ENCODE measurements at regions not wholly inside any gene's neighbourhood (a gene's known extent, or its start where the extent isn't known, plus 50 kb on each side); places are given as distances from the start of the nearest gene placed in this dataset.

DNA sequence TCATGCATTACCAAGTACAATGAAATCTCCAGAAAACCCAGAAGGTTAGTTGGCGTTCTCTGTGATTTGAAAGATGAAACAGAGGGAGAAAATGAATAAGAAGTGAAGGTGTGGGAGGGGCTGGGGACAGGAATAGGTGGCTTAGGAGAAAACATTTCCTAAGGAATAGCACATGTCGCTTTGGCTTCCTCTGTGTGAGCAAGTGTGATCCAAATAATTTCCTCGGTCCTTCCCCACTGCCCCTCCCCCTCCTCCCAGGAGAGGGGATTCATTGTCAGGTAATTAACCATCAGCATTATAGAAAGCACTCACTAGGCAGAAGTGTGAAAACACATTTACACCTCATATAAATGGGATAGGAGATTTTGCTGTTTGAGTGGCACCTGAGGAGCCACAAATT is 105.5 kb downstream of the NUF2 start:
- BruUV-seq (replicated peaks), result no TSS peak
- no peaks in the 10 kb centered on the region for H3K9me3 ChIP-seq (ENCODE audit: control insufficient read depth, insufficient read depth, low read depth, low read length)
- H3K4me1 ChIP-seq (ENCODE audit: control insufficient read depth, insufficient read depth, low read length), result no peaks in the 10 kb centered on the region
- intact Hi-C loops (cut with micrococcal nuclease; ENCODE audit: unreplicated experiment) (no loop called here), in situ Hi-C loops (cut with HindIII; ENCODE audit: low pct_unique_long_range_greater_than_20kb, low sequenced_read_pairs) (no loop called here)
- ChIA-PET POLR2A (no interaction called here), CTCF (no interaction called here)
- no peak for TF ChIP-seq POLR2AphosphoS5 (IDR thresholded peaks at IDR 0.05; ENCODE audit: low read depth, low read length)
- TF ChIP-seq, protein P1, sequence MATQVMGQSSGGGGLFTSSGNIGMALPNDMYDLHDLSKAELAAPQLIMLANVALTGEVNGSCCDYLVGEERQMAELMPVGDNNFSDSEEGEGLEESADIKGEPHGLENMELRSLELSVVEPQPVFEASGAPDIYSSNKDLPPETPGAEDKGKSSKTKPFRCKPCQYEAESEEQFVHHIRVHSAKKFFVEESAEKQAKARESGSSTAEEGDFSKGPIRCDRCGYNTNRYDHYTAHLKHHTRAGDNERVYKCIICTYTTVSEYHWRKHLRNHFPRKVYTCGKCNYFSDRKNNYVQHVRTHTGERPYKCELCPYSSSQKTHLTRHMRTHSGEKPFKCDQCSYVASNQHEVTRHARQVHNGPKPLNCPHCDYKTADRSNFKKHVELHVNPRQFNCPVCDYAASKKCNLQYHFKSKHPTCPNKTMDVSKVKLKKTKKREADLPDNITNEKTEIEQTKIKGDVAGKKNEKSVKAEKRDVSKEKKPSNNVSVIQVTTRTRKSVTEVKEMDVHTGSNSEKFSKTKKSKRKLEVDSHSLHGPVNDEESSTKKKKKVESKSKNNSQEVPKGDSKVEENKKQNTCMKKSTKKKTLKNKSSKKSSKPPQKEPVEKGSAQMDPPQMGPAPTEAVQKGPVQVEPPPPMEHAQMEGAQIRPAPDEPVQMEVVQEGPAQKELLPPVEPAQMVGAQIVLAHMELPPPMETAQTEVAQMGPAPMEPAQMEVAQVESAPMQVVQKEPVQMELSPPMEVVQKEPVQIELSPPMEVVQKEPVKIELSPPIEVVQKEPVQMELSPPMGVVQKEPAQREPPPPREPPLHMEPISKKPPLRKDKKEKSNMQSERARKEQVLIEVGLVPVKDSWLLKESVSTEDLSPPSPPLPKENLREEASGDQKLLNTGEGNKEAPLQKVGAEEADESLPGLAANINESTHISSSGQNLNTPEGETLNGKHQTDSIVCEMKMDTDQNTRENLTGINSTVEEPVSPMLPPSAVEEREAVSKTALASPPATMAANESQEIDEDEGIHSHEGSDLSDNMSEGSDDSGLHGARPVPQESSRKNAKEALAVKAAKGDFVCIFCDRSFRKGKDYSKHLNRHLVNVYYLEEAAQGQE (IDR thresholded peaks at IDR 0.05; ENCODE audit: insufficient read depth in 1 of 2, low read depth in 2 of 2, low read length in 1 of 2), result no peak
- no peak for TF ChIP-seq SIN3A (IDR thresholded peaks at IDR 0.05; ENCODE audit: borderline replicate concordance, insufficient read depth, low read depth, low read length)
- TF ChIP-seq TCF7L2 (IDR thresholded peaks at IDR 0.05; ENCODE audit: low read depth, low read length), result no peak
- TF ChIP-seq CTCF (IDR thresholded peaks at IDR 0.05), result no peak
- H3K27me3 ChIP-seq (ENCODE audit: control insufficient read depth, insufficient read depth, low read length), result no peaks in the 10 kb centered on the region
- H3K27ac ChIP-seq (ENCODE audit: low read length), result no peak overlapping the region
- ATAC-seq (no peak), DNase-seq (ENCODE audit: low read depth, low spot score) (no peak)
- no peaks in the 10 kb centered on the region for H3K36me3 ChIP-seq (ENCODE audit: control insufficient read depth, insufficient read depth, low read length)
- no peak overlapping the region for H3K4me3 ChIP-seq (ENCODE audit: low read depth in 2 of 2, low read length in 2 of 2)

DNA sequence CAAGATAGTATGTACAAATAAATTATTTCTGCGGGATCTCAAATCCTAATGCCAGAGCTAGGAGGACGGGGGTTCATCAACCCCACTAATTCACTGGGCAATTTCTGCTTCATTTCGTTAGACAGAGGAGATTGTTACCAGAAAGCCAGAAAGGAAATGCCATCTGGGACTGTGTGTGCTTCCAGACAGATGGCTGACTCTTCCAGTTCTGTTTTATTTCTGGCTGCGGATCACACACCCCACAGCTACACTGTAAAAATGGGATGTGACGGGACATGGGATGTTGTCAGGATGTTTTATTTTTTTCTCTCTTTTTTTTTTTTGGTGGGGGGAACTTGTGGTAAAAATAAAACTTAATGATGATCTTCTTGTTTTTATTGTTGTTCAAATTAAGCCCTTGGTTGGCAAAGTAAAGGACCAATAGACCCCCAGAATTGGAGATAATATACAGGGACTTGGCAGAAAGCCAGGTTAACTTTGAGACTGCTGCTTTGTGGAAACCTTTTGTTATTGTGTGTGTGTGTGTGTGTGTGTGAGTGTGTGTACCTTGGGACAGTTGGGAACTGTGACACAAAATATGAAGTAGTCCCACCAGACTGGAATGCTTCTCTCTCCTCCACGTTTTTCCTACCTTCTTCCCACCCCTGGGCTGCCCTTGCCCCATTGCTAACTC is 114.5 kb downstream of the NUF2 start:
- DNase-seq (ENCODE audit: low read depth, low spot score) (no peak), ATAC-seq (no peak)
- TF ChIP-seq, protein P1 (IDR thresholded peaks at IDR 0.05; ENCODE audit: insufficient read depth in 1 of 2, low read depth in 2 of 2, low read length in 1 of 2), result no peak
- TF ChIP-seq POLR2AphosphoS5 (IDR thresholded peaks at IDR 0.05; ENCODE audit: low read depth, low read length) (no peak), TCF7L2 (IDR thresholded peaks at IDR 0.05; ENCODE audit: low read depth, low read length) (no peak), SIN3A (IDR thresholded peaks at IDR 0.05; ENCODE audit: borderline replicate concordance, insufficient read depth, low read depth, low read length) (no peak), CTCF (IDR thresholded peaks at IDR 0.05) (no peak)
- Histone ChIP-seq H3K36me3 (ENCODE audit: control insufficient read depth, insufficient read depth, low read length) (no peaks in the 10 kb centered on the region), H3K9me3 (ENCODE audit: control insufficient read depth, insufficient read depth, low read depth, low read length) (no peaks in the 10 kb centered on the region), H3K27me3 (ENCODE audit: control insufficient read depth, insufficient read depth, low read length) (0 out of 2 replicates have a peak, but pooled peaks cover 2% of the 10 kb centered on the region), H3K4me3 (ENCODE audit: low read depth in 2 of 2, low read length in 2 of 2) (no peak overlapping the region), H3K4me1 (ENCODE audit: control insufficient read depth, insufficient read depth, low read length) (no peaks in the 10 kb centered on the region), H3K27ac (ENCODE audit: low read length) (no peak overlapping the region)
- BruUV-seq (replicated peaks), result no TSS peak
- intact Hi-C loops (cut with micrococcal nuclease; ENCODE audit: unreplicated experiment) (no loop called here), in situ Hi-C loops (cut with HindIII; ENCODE audit: low pct_unique_long_range_greater_than_20kb, low sequenced_read_pairs) (no loop called here)
- ChIA-PET CTCF (no interaction called here), POLR2A (interaction anchor here (0.7 kb wide), 1 partner anchor 1047 kb away, joined by 6 read pairs; no protein-coding TSS in a partner anchor)
